ENCODE measurements at regions not wholly inside any gene's neighbourhood (a gene's known extent, or its start where the extent isn't known, plus 50 kb on each side); places are given as distances from the start of the nearest gene placed in this dataset.

- Histone ChIP-seq H3K36me3 (ENCODE audit: control insufficient read depth, insufficient read depth, low read length) (no peaks in the 10 kb centered on the region), H3K4me3 (ENCODE audit: low read depth, low read length) (no peak overlapping the region), H3K27me3 (ENCODE audit: control insufficient read depth, insufficient read depth, low read length) (peaks cover 7% of the 10 kb centered on the region)
- no peak for FAIRE-seq
- TF ChIP-seq, protein P1, sequence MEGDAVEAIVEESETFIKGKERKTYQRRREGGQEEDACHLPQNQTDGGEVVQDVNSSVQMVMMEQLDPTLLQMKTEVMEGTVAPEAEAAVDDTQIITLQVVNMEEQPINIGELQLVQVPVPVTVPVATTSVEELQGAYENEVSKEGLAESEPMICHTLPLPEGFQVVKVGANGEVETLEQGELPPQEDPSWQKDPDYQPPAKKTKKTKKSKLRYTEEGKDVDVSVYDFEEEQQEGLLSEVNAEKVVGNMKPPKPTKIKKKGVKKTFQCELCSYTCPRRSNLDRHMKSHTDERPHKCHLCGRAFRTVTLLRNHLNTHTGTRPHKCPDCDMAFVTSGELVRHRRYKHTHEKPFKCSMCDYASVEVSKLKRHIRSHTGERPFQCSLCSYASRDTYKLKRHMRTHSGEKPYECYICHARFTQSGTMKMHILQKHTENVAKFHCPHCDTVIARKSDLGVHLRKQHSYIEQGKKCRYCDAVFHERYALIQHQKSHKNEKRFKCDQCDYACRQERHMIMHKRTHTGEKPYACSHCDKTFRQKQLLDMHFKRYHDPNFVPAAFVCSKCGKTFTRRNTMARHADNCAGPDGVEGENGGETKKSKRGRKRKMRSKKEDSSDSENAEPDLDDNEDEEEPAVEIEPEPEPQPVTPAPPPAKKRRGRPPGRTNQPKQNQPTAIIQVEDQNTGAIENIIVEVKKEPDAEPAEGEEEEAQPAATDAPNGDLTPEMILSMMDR (IDR thresholded peaks at IDR 0.05; ENCODE audit: insufficient read depth, low read length, severe bottlenecking), result no peak
- no peak for DNase-seq (ENCODE audit: low read depth)
Observed at GRCh38 chr20:60064554-60065196, 106.5 kb downstream of the CDH26 start.

GRCh38 chr20:60065741-60066437 lies 107.7 kb downstream of the CDH26 start:
- FAIRE-seq (no peak), DNase-seq (ENCODE audit: low read depth) (no peak)
- Histone ChIP-seq H3K27me3 (ENCODE audit: control insufficient read depth, insufficient read depth, low read length) (peaks cover 10% of the 10 kb centered on the region), H3K4me3 (ENCODE audit: low read depth, low read length) (no peak overlapping the region), H3K36me3 (ENCODE audit: control insufficient read depth, insufficient read depth, low read length) (no peaks in the 10 kb centered on the region)
- TF ChIP-seq, protein P1 (IDR thresholded peaks at IDR 0.05; ENCODE audit: insufficient read depth, low read length, severe bottlenecking), result no peak

GRCh38 chr20:60066438-60066823 lies 108.2 kb downstream of the CDH26 start:
- peaks cover 10% of the 10 kb centered on the region for H3K27me3 ChIP-seq (ENCODE audit: control insufficient read depth, insufficient read depth, low read length)
- FAIRE-seq, result no peak

GRCh38 chr20:60068509-60068908 lies 110.3 kb downstream of the CDH26 start:
- DNase-seq (ENCODE audit: low read depth), result no peak
- Histone ChIP-seq H3K4me3 (ENCODE audit: low read depth, low read length) (no peak overlapping the region), H3K27me3 (ENCODE audit: control insufficient read depth, insufficient read depth, low read length) (peaks cover 10% of the 10 kb centered on the region), H3K36me3 (ENCODE audit: control insufficient read depth, insufficient read depth, low read length) (no peaks in the 10 kb centered on the region)
- TF ChIP-seq, protein P1 (IDR thresholded peaks at IDR 0.05; ENCODE audit: insufficient read depth, low read length, severe bottlenecking), result no peak
- peak; percentile 13 for FAIRE-seq

More at GRCh38 chr20:60066438-60066823, 108.2 kb downstream of the CDH26 start:
- no peak for DNase-seq (ENCODE audit: low read depth)
- Histone ChIP-seq H3K36me3 (ENCODE audit: control insufficient read depth, insufficient read depth, low read length) (no peaks in the 10 kb centered on the region), H3K4me3 (ENCODE audit: low read depth, low read length) (no peak overlapping the region)
- TF ChIP-seq, protein P1 (IDR thresholded peaks at IDR 0.05; ENCODE audit: insufficient read depth, low read length, severe bottlenecking), result no peak

- Histone ChIP-seq H3K4me3 (ENCODE audit: low read depth, low read length) (no peak overlapping the region), H3K36me3 (ENCODE audit: control insufficient read depth, insufficient read depth, low read length) (no peaks in the 10 kb centered on the region), H3K27me3 (ENCODE audit: control insufficient read depth, insufficient read depth, low read length) (peaks cover 10% of the 10 kb centered on the region)
- FAIRE-seq, result no peak
- TF ChIP-seq, protein P1 (IDR thresholded peaks at IDR 0.05; ENCODE audit: insufficient read depth, low read length, severe bottlenecking), result no peak
- no peak for DNase-seq (ENCODE audit: low read depth)
Observed at GRCh38 chr20:60069656-60070055, 111.4 kb downstream of the CDH26 start.
